ENCODE measurements at regions not wholly inside any gene's neighbourhood (a gene's known extent, or its start where the extent isn't known, plus 50 kb on each side); places are given as distances from the start of the nearest gene placed in this dataset.
A peak's percentile ranks its signal among the peaks of the same experiment; 100 is the strongest.

GRCh38 chr10:130387936-130388580 is 251.9 kb downstream of the GLRX3 start:
- H3K4me1 Mint-ChIP-seq, result no peaks in the 10 kb centered on the region

GRCh38 chr10:130388746-130389145 is 252.6 kb downstream of the GLRX3 start:
- Mint-ChIP-seq H3K9me3 (peaks cover 33% of the 10 kb centered on the region), H3K4me1 (no peaks in the 10 kb centered on the region), H3K4me3 (no peak overlapping the region), H3K27ac (no peak overlapping the region), H3K27me3 (peaks cover 2% of the 10 kb centered on the region), H3K36me3 (ENCODE audit: low read depth) (no peaks in the 10 kb centered on the region)
- ATAC-seq (no peak), DNase-seq (no peak)

More at GRCh38 chr10:130387936-130388580, 251.9 kb downstream of the GLRX3 start:
- ATAC-seq (no peak), DNase-seq (no peak)
- no peaks in the 10 kb centered on the region for H3K36me3 Mint-ChIP-seq (ENCODE audit: low read depth)
- H3K27me3 Mint-ChIP-seq, result peaks cover 2% of the 10 kb centered on the region
- H3K4me3 Mint-ChIP-seq, result no peak overlapping the region
- H3K27ac Mint-ChIP-seq, result no peak overlapping the region
- peaks cover 33% of the 10 kb centered on the region for H3K9me3 Mint-ChIP-seq

DNA sequence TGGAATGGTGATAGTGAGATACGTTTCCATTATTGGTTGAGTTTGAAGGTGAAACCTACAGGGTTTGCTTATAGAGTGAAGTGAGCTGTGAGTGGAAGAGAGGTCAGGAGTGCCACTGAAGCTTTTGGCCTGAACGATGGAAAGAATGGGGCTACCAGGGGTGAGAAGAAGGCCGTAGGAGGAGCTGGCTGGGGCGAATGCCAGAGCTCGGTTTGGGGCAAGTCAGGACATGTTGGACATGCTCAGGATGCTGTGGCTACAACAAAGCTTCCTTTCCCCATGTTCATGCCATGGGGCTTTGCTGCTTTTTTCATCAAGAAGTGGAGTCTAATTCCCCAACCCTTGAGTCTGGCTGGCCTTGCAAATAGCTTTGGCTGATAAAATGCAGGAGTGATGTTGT is 253.7 kb downstream of the GLRX3 start:
- Mint-ChIP-seq H3K27me3 (peaks cover 2% of the 10 kb centered on the region), H3K27ac (no peak overlapping the region), H3K9me3 (peaks cover 22% of the 10 kb centered on the region), H3K4me1 (no peaks in the 10 kb centered on the region), H3K36me3 (ENCODE audit: low read depth) (no peaks in the 10 kb centered on the region), H3K4me3 (no peak overlapping the region)
- DNase-seq (no peak), ATAC-seq (no peak)

- DNase-seq (no peak), ATAC-seq (no peak)
- Mint-ChIP-seq H3K4me1 (no peaks in the 10 kb centered on the region), H3K9me3 (peaks cover 18% of the 10 kb centered on the region), H3K27me3 (peaks cover 2% of the 10 kb centered on the region), H3K36me3 (ENCODE audit: low read depth) (no peaks in the 10 kb centered on the region), H3K27ac (no peak overlapping the region), H3K4me3 (no peak overlapping the region)
These were observed 255.8 kb downstream of the GLRX3 start for GRCh38 chr10:130392031-130392430.

DNA sequence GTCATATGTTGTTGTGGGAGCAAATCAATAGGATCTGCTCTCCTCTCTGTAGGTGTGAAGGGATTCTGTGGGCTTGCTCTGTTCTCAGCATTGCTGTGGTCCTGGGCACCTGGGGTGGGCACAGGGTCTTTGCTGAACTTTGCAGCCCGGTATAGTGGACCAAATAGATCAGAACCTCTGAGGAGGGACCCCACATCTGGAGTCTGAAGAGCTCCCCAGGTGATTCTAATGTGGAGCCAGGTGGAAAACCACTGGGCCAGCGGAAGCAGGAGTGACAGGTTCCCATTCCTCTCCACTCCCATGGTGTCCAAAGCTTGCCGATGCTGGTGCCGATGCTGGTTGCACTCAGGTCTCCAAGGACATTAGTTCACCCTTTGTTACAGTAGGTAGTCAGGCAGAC is 257.2 kb downstream of the GLRX3 start:
- H3K9me3 Mint-ChIP-seq, result peaks cover 21% of the 10 kb centered on the region
- no peaks in the 10 kb centered on the region for H3K4me1 Mint-ChIP-seq
- no peak for ATAC-seq
- no peak for DNase-seq
- no peak overlapping the region for H3K4me3 Mint-ChIP-seq
- H3K27ac Mint-ChIP-seq, result no peak overlapping the region
- no peaks in the 10 kb centered on the region for H3K36me3 Mint-ChIP-seq (ENCODE audit: low read depth)
- no peaks in the 10 kb centered on the region for H3K27me3 Mint-ChIP-seq

DNA sequence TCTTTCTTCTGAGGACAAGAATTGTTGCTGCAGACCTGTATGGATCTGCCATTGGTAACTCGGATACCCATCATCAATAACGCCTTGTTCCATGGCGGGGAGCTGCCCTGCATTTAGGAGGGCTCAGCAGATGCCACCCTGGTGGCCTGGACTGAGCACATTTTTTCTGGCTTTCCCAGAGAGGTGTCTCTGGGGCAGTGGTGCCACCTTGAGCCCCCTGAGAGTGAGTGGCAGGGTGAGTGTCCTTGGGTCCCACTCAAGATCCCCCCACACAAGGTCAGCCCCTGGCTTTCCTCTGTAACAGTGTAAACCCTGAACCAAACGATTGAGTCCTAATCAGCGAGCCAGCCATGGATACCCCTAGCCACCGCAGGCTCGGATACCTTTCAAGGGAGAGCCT is 258.6 kb downstream of the GLRX3 start:
- H3K4me3 Mint-ChIP-seq, result no peak overlapping the region

GRCh38 chr10:130395248-130395936 is 259.2 kb downstream of the GLRX3 start:
- DNase-seq, result no peak
- H3K36me3 Mint-ChIP-seq (ENCODE audit: low read depth), result no peaks in the 10 kb centered on the region
- H3K4me1 Mint-ChIP-seq, result no peaks in the 10 kb centered on the region
- H3K9me3 Mint-ChIP-seq, result peaks cover 22% of the 10 kb centered on the region
- H3K4me3 Mint-ChIP-seq, result no peak overlapping the region
- H3K27me3 Mint-ChIP-seq, result no peaks in the 10 kb centered on the region
- ATAC-seq, result no peak
- no peak overlapping the region for H3K27ac Mint-ChIP-seq

More for the DNA sequence above, 258.6 kb downstream of the GLRX3 start:
- Mint-ChIP-seq H3K36me3 (ENCODE audit: low read depth) (no peaks in the 10 kb centered on the region), H3K9me3 (peaks cover 22% of the 10 kb centered on the region), H3K4me1 (no peaks in the 10 kb centered on the region), H3K27ac (no peak overlapping the region), H3K27me3 (no peaks in the 10 kb centered on the region)
- ATAC-seq, result peak; percentile 15
- no peak for DNase-seq

GRCh38 chr10:130396044-130396443 is 259.9 kb downstream of the GLRX3 start:
- Mint-ChIP-seq H3K4me3 (no peak overlapping the region), H3K27ac (no peak overlapping the region), H3K4me1 (no peaks in the 10 kb centered on the region), H3K9me3 (peaks cover 22% of the 10 kb centered on the region), H3K36me3 (ENCODE audit: low read depth) (no peaks in the 10 kb centered on the region), H3K27me3 (no peaks in the 10 kb centered on the region)
- DNase-seq (no peak), ATAC-seq (no peak)

GRCh38 chr10:130398090-130398994 is 262.2 kb downstream of the GLRX3 start:
- Mint-ChIP-seq H3K27me3 (no peaks in the 10 kb centered on the region), H3K9me3 (peaks cover 22% of the 10 kb centered on the region), H3K27ac (no peak overlapping the region), H3K4me1 (no peaks in the 10 kb centered on the region), H3K36me3 (ENCODE audit: low read depth) (no peaks in the 10 kb centered on the region), H3K4me3 (no peak overlapping the region)
- ATAC-seq (no peak), DNase-seq (no peak)

DNA sequence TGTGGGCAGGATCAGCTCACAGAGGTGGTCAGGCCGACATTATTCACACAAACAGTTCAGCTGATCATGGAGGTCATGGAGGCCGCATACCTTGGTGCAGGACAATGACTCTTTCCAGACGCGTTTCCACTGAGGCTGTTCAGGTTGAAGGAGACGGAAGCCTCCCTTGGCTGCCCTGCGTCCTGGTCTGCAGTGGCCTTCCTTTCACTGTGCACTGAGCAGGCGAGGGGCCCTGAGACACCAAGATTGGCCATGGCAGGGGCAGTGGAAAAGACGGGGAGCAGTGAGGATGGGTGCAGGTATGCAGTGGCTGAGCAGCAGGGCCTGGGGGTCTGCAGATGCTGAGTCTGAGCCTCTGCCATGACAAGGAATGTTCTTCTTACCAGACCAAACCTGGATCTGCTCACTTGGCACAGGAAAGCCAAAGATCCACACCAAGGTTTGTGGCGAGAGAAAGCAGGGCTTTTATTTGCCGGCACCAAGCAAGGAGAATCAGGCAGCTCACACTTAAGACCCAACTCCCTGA is 263.3 kb downstream of the GLRX3 start:
- H3K36me3 Mint-ChIP-seq (ENCODE audit: low read depth), result no peaks in the 10 kb centered on the region
- peaks cover 3% of the 10 kb centered on the region for H3K27me3 Mint-ChIP-seq
- no peak for DNase-seq
- H3K4me1 Mint-ChIP-seq, result no peaks in the 10 kb centered on the region
- H3K4me3 Mint-ChIP-seq, result no peak overlapping the region
- H3K9me3 Mint-ChIP-seq, result peaks cover 22% of the 10 kb centered on the region
- no peak overlapping the region for H3K27ac Mint-ChIP-seq
- ATAC-seq, result no peak

DNA sequence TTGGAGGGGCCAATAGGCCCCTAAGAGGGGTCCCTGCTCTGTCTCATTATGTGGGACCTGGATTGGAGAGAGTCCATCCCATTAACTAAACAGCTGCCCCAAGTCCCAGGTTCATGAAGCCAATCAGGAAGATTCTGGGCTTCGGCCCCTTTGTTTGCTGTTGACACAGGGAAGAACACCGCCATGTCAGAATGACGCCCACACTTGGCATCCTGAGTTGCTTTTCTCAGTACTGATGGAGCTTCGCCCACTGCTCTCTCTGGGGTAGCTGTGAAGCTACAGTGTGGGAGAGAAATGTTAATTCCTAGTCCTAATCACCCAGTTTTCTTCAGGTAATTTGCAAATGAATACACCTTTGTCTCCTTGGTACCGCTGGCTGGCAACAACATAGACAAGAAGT is 264.7 kb downstream of the GLRX3 start:
- no peaks in the 10 kb centered on the region for H3K4me1 Mint-ChIP-seq
- H3K4me3 Mint-ChIP-seq, result no peak overlapping the region
- no peak overlapping the region for H3K27ac Mint-ChIP-seq
- peaks cover 18% of the 10 kb centered on the region for H3K9me3 Mint-ChIP-seq
- DNase-seq, result no peak
- no peaks in the 10 kb centered on the region for H3K36me3 Mint-ChIP-seq (ENCODE audit: low read depth)
- ATAC-seq, result no peak
- peaks cover 6% of the 10 kb centered on the region for H3K27me3 Mint-ChIP-seq

- Mint-ChIP-seq H3K4me1 (no peaks in the 10 kb centered on the region), H3K9me3 (peaks cover 7% of the 10 kb centered on the region), H3K36me3 (ENCODE audit: low read depth) (no peaks in the 10 kb centered on the region), H3K27me3 (peaks cover 6% of the 10 kb centered on the region), H3K27ac (no peak overlapping the region), H3K4me3 (no peak overlapping the region)
- DNase-seq, result no peak
- no peak for ATAC-seq
These were observed 265.9 kb downstream of the GLRX3 start for GRCh38 chr10:130401860-130402765.

DNA sequence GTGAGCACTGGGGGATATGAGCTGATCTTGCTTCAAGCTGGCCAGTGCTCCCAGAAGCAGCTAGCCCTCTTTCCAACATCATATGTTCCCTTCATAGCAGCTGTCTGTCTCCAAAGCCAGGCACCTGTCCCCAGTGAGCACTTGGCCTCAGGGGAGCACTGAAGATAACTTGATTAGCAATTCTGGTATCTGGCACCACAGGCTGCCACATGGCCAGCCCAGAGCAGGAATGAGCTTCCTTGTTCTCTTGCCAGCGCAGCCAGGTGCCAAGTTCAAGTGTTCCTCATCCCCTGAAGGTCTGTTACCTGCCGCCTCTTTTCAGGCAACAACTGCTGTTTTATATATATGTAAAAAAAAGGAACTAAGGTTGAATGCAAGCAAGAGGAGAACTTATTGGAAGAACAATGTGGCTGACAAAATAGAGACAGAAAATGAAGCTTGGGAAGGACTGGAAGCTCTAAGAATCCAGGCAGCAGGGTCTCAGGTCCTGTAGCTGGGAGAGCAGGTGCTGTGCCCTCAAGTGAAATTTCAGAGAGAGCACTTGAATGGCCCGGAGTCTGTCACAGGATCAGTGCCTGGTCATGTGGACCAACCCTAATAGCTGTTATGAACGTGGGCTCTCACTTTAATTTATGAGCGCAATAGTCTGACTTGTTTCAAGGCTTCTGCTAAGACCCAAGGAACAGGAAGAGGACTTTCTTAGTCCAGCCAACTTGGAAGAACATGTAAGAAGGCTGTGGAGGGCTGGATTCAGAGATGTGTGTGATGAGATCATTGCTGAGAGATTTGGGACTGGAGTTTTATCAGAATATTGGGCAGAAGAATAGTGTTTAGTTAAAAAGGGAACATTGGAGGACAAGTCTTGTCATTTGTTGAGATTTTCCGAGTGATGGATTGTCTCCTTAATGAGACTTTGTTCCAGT is 267.2 kb downstream of the GLRX3 start:
- peaks cover 6% of the 10 kb centered on the region for H3K27me3 Mint-ChIP-seq
- peaks cover under 1% of the 10 kb centered on the region for H3K9me3 Mint-ChIP-seq
- H3K27ac Mint-ChIP-seq, result no peak overlapping the region
- H3K4me3 Mint-ChIP-seq, result no peak overlapping the region
- no peaks in the 10 kb centered on the region for H3K36me3 Mint-ChIP-seq (ENCODE audit: low read depth)
- H3K4me1 Mint-ChIP-seq, result no peaks in the 10 kb centered on the region
- ATAC-seq (no peak), DNase-seq (no peak)
